BJ (cell line): ENCODE measurements at regions not wholly inside any gene's neighbourhood (a gene's known extent, or its start where the extent isn't known, plus 50 kb on each side); places are given as distances from the start of the nearest gene placed in this dataset.

Source experiments
- CTCF ChIA-PET: fragments of 350-600 bp; formaldehyde crosslinking; extraction: SDS; loops from one replicate; lab custom pipeline; 2021; ENCODE audit warnings: antibody characterized with exemption, inconsistent platforms; lab: Yijun Ruan, JAX
- POLR2A ChIA-PET: fragments of 300-600 bp; sonication (Branson Sonifier 250); formaldehyde crosslinking; extraction: SDS; loops from one replicate; lab custom pipeline; 2021; ENCODE audit warnings: antibody characterized with exemption; lab: Charles Lee
- DNase-seq: peaks from one replicate; pipeline ENCODE4 v3.0.0-alpha.2; 2011; ENCODE audit warnings: low read depth
- H3K27me3 ChIP-seq: 2 replicates; pipeline ENCODE4 v1.6.0; 2011; ENCODE audit warnings: low read length; ENCODE audit not compliant: control insufficient read depth, insufficient read depth
- H3K36me3 ChIP-seq: 2 replicates; pipeline ENCODE4 v1.5.1; 2011; ENCODE audit warnings: low read length; ENCODE audit not compliant: control insufficient read depth, insufficient read depth
- H3K4me3 ChIP-seq: 2 replicates; pipeline ENCODE4 v1.5.1; 2011; ENCODE audit warnings: low read depth, mild to moderate bottlenecking, control low read depth, low read length
- CTCF ChIP-seq: IDR thresholded peaks from 2 replicates; pipeline ENCODE4 v1.5.1; 2011; ENCODE audit warnings: low read depth, mild to moderate bottlenecking, control low read depth, inconsistent platforms, low read length, moderate library complexity; ENCODE audit not compliant: insufficient read depth

GRCh38 chr13:44786756-44787155 is 202.5 kb downstream of the NUFIP1 start:
- POLR2A ChIA-PET = no interaction called here
- CTCF ChIA-PET = no interaction called here
- no peak for TF ChIP-seq CTCF
- no peaks in the 10 kb centered on the region for H3K27me3 ChIP-seq
- H3K4me3 ChIP-seq = no peak overlapping the region
- DNase-seq = no peak
- no peaks in the 10 kb centered on the region for H3K36me3 ChIP-seq

GRCh38 chr13:44785401-44785800 is 203.9 kb downstream of the NUFIP1 start:
- POLR2A ChIA-PET = no interaction called here
- Histone ChIP-seq H3K36me3 (no peaks in the 10 kb centered on the region), H3K27me3 (no peaks in the 10 kb centered on the region), H3K4me3 (no peak overlapping the region)
- DNase-seq = no peak
- CTCF ChIA-PET = no interaction called here
- TF ChIP-seq CTCF = no peak

DNA sequence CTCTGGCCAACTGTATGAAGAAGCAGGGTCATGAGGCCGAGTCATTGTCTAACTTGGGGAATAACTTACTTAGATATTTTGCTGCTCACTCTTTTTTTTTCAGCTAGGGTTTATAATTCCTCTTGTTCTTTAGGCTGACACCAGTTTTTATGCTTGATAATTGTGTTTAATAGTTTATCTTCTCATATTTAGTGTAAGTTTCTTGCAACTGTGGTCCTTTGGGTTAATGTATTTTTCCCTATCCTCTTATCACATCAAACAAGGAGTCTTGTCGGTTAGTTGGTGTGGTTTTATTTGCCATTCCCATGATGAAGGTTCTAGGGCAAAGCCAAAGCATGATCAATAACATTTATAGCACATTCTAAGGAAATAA is 204.6 kb downstream of the NUFIP1 start:
- POLR2A ChIA-PET = no interaction called here
- CTCF ChIA-PET = no interaction called here
- H3K36me3 ChIP-seq = no peaks in the 10 kb centered on the region
- TF ChIP-seq CTCF = no peak
- H3K27me3 ChIP-seq = no peaks in the 10 kb centered on the region
- no peak for DNase-seq
- H3K4me3 ChIP-seq = no peak overlapping the region

- no peak for DNase-seq
- ChIA-PET CTCF (interaction anchor here (0.5 to 1.6 kb wide), 2 partner anchors 14 to 345 kb away, joined by 3 to 6 read pairs; no protein-coding TSS in a partner anchor), POLR2A (no interaction called here)
- H3K4me3 ChIP-seq = no peak overlapping the region
- no peaks in the 10 kb centered on the region for H3K36me3 ChIP-seq
- H3K27me3 ChIP-seq = no peaks in the 10 kb centered on the region
- no peak for TF ChIP-seq CTCF
Measured at GRCh38 chr13:44783994-44784707, 205.1 kb downstream of the NUFIP1 start.

DNA sequence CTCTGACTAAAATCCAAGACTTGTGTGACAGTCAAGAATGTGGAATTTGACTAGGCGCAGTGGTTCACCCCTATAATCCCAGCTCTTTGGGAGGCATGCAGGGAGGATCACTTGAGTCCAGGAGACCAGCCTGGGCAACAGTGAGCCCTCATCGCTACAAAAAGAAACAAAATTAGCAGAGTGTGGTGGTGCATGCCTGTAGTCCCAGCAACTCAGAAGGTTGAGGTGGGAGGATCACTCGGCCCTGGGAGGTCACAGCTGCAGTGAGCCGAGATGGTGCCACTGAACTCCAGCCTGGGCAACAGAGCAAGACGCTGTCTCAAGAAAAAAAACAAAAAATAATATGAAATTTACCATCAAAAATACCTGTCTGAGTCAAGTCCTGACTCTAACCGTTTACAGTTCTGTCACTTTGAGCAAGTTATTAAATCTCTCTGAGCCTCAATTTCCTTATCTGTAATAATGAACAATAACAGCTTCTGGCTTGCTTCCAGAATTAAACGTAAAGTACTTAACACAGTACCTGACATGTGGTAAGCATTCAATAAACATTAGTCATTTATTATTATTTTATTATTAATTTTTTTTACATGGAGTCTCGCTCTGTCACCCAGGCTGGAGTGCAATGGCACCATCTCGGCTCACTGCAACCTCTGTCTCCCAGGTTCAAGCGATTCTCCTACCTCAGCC is 204.6 kb upstream of the TSC22D1 start:
- CTCF ChIA-PET = no interaction called here
- no peak for TF ChIP-seq CTCF
- POLR2A ChIA-PET = no interaction called here

More for the DNA sequence above, 204.6 kb upstream of the TSC22D1 start:
- H3K36me3 ChIP-seq = no peaks in the 10 kb centered on the region
- no peak overlapping the region for H3K4me3 ChIP-seq
- no peaks in the 10 kb centered on the region for H3K27me3 ChIP-seq
- no peak for DNase-seq
